ENCODE measurements at regions not wholly inside any gene's neighbourhood (a gene's known extent, or its start where the extent isn't known, plus 50 kb on each side); places are given as distances from the start of the nearest gene placed in this dataset.

DNA sequence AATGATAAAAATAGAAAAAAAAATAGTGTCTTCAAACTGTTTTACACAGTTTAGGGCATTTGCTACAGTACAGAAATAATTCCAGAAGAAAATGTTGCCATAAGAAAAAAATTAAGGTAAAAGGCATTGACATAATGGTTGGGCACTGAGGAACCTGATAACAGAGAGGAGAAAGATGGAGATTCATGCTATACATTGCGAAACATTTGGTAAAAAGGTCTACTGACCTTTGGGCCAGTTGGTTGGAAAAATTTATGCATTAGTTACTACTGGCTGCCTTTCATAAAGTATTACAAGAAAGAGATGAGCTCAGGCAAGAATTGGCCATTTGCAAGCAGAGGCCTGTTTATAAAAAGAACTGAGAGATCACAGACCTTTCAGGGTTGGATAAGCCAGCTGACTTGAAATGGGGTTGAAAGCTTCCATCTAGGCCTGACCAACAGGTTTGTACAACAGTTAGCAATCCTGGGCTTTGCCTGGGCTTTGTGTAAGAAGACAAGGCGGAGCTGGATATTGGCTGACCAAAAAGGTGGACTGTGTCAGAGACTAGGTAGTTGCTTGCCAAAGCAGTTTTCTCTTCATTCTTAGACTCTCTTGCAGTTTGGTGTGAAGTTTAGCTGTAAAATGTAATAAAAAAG lies 166.6 kb upstream of the MCTP2 start:
- TF ChIP-seq, protein P1, sequence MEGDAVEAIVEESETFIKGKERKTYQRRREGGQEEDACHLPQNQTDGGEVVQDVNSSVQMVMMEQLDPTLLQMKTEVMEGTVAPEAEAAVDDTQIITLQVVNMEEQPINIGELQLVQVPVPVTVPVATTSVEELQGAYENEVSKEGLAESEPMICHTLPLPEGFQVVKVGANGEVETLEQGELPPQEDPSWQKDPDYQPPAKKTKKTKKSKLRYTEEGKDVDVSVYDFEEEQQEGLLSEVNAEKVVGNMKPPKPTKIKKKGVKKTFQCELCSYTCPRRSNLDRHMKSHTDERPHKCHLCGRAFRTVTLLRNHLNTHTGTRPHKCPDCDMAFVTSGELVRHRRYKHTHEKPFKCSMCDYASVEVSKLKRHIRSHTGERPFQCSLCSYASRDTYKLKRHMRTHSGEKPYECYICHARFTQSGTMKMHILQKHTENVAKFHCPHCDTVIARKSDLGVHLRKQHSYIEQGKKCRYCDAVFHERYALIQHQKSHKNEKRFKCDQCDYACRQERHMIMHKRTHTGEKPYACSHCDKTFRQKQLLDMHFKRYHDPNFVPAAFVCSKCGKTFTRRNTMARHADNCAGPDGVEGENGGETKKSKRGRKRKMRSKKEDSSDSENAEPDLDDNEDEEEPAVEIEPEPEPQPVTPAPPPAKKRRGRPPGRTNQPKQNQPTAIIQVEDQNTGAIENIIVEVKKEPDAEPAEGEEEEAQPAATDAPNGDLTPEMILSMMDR (conservative IDR thresholded peaks at IDR 0.05; ENCODE audit: low read depth, low read length): no peak

DNA sequence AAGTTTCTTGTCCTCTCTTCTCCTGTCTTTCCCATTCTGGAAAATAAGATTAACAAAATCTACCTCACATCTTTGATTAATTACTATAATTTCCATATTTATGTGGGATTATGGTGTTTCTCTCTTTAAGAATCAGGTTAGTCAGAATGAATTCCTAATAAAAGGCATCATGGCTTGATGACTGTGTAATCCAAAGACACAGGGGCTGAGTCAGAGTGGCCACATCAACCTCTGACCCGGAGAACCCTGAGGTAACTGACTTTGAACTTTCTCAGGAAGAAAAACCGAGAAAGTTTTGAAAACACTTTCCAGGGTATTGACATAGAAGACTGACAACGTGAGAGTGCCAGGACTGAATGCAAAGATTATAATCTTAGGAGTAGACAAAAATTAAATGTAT lies 170.3 kb upstream of the MCTP2 start:
- TF ChIP-seq, protein P1 (conservative IDR thresholded peaks at IDR 0.05; ENCODE audit: low read depth, low read length): no peak
- no peak for DNase-seq (ENCODE audit: low read depth)
- H3K4me3 ChIP-seq (ENCODE audit: low read depth, low read length): no peak overlapping the region

More for the DNA sequence above, 166.6 kb upstream of the MCTP2 start:
- no peak for DNase-seq (ENCODE audit: low read depth)
- H3K4me3 ChIP-seq (ENCODE audit: low read depth, low read length): no peak overlapping the region

DNA sequence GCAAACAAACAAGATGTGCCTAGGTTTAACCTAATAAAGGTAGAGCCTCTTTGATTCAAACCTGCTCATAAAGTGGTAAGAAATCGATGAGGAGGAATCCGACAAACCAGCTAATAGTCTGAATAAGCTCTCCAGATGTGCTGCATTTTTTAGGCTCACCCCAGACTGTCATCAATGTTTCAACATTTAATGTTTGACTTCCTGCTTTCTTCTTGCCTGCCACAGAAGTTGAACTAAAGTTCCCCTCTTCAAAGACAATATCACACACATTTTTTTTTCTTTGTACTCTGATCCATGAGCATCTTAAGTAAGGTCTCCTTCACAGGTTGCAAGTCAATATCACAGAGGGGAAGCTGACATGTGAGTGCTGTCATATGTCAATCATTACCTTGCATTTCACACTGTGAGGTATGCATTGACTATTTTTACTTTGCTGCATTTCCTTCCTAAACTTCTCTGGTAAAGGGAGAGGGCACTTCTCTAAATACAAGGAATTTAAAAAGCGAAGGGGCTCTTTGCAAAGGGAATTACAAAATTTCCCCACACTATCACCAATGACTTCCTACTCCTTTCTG lies 172.3 kb upstream of the MCTP2 start:
- no peak overlapping the region for H3K4me3 ChIP-seq (ENCODE audit: low read depth, low read length)
- no peak for DNase-seq (ENCODE audit: low read depth)
- TF ChIP-seq, protein P1 (conservative IDR thresholded peaks at IDR 0.05; ENCODE audit: low read depth, low read length): no peak

DNA sequence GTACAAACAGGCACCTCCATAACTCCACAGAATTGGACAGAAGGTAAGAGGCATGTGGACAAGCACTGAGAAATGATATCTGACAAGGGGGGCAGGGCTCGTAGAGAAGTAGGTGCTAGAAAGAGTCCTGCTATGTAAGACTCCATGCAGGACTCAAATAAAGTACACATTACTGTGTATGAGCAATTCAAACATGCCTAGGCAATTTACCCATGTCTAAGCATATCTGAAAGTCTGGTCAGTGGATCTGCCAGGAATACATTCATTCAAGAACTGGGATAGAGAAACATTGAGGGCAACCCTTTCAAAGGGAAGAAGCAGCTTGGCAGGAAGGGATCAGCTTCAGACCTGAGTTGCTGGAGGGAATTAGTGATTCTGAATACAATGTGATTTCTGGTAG lies 174.1 kb upstream of the MCTP2 start:
- TF ChIP-seq, protein P1 (conservative IDR thresholded peaks at IDR 0.05; ENCODE audit: low read depth, low read length): no peak
- H3K4me3 ChIP-seq (ENCODE audit: low read depth, low read length): no peak overlapping the region
- no peak for DNase-seq (ENCODE audit: low read depth)

DNA sequence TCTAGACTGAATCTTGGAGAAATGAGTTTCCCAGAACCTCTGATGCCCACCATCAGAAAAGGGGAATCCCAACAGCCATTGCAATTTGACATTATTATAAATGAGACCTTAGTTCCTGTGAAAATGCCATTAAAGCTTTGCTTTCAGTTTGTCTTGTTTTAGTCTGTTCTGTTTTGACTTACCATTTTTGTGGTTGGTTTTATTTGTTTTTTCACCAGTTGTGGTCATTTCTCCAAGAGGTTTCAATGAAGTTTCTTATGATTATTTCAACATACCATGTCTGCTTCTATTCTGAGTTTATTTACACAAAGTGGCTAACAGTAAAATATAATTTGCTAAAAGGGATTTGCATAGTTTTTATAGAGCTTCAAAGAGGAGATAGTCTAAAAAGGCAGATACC lies 175.0 kb upstream of the MCTP2 start:
- DNase-seq (ENCODE audit: low read depth): peak; percentile 30
- TF ChIP-seq, protein P1 (conservative IDR thresholded peaks at IDR 0.05; ENCODE audit: low read depth, low read length): no peak
- H3K4me3 ChIP-seq (ENCODE audit: low read depth, low read length): no peak overlapping the region

DNA sequence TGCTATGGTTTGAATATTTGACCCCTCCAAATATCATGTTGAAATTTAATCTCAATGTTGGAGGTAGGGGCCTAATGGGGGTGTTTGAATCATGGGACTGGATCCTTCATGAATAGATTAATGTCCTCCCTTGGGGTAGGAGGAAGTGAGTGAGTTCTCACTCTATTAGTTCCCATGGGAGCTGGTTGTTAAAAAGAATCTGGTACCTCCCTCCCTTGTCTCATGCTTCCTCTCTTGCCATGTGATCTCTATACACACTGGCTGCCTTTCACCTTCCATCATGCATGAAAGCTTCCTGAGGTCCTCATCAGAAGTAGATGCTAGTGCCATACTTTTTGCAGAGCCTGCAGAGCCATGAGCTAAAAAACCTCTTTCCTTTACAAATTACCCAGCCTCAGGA lies 177.7 kb upstream of the MCTP2 start:
- no peak for DNase-seq (ENCODE audit: low read depth)
- TF ChIP-seq, protein P1 (conservative IDR thresholded peaks at IDR 0.05; ENCODE audit: low read depth, low read length): no peak
- no peak overlapping the region for H3K4me3 ChIP-seq (ENCODE audit: low read depth, low read length)

DNA sequence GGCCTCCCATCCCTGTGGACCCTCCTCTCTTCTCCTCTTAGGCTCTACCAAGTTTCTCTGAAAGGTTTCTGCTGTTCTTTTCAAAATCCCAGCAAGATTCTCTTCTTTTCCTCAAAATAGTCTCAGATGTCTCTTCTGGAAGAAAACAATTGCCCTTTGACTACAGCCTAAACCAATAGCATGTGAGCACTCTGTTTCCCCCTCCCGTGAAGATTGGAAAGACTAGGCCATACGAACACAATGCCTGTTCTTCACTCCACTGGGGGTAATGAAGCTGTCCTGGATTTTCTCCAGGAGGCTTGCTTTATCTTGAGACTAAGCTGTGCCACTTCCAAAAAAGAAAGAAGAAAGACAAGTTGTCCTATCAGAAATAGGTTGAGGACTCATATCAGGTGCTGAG lies 178.7 kb upstream of the MCTP2 start:
- DNase-seq (ENCODE audit: low read depth): no peak
- H3K4me3 ChIP-seq (ENCODE audit: low read depth, low read length): no peak overlapping the region
- TF ChIP-seq, protein P1 (conservative IDR thresholded peaks at IDR 0.05; ENCODE audit: low read depth, low read length): no peak

Data from choroid plexus epithelial cell (primary cell).